Right lobe of liver (tissue), 6 donors: ENCODE measurements at regions not wholly inside any gene's neighbourhood (a gene's known extent, or its start where the extent isn't known, plus 50 kb on each side); places are given as distances from the start of the nearest gene placed in this dataset.
A peak's percentile ranks its signal among the peaks of the same experiment; 100 is the strongest.

Experiments
- ATAC-seq, 4 donors: fragments of 200-7000 bp; cut with Tn5 transposase; one replicate each; pipeline ENCODE4 v1.9.1; 2020; ENCODE audit warnings: mild to moderate bottlenecking in 4 of 4, moderate library complexity in 4 of 4
- DNase-seq, 3 donors: peaks; one replicate each; pipeline ENCODE4 v3.0.0-alpha.2; 2020
- H3K27ac ChIP-seq, 3 donors: fragments of 200-600 bp; one replicate each; pipeline ENCODE4 v1.8.0; 2022
- H3K27me3 ChIP-seq, 2 donors: fragments of 200-600 bp; one replicate each; pipeline ENCODE4 v1.8.0; 2022
- H3K36me3 ChIP-seq, 4 donors: fragments of 200-600 bp; sonication (generic) in 1 of 4; one replicate each; pipeline versions ENCODE4 v1.5.1 to v1.8.0; 2017 to 2022; ENCODE audit warnings: control low read depth in 1 of 4
- H3K4me1 ChIP-seq, 4 donors: fragments of 200-600 bp; sonication (generic) in 1 of 4; one replicate each; pipeline versions ENCODE4 v1.5.1 to v1.8.0; 2017 to 2022; ENCODE audit warnings: control low read depth in 1 of 4
- H3K4me3 ChIP-seq, 3 donors: fragments of 200-600 bp; one replicate each; pipeline ENCODE4 v1.8.0; 2022
- H3K9me3 ChIP-seq, 4 donors: fragments of 200-600 bp; sonication (generic) in 1 of 4; one replicate each; pipeline versions ENCODE4 v1.5.1 to v1.8.0; 2017 to 2022; ENCODE audit warnings: control low read depth in 1 of 4
- CTCF ChIP-seq, 4 donors: fragments of 200-600 bp in 3 of 4; fragments of 450-650 bp in 1 of 4; IDR thresholded peaks; one replicate each; pipeline versions ENCODE4 v1.5.1 to v1.8.0; 2016 to 2022; ENCODE audit warnings: antibody characterized with exemption in 4 of 4, mild to moderate bottlenecking in 2 of 4
- POLR2A ChIP-seq: fragments of 450-650 bp; IDR thresholded peaks from one replicate; pipeline ENCODE4 v1.6.1; 2017; ENCODE audit warnings: antibody characterized with exemption, mild to moderate bottlenecking
- WGBS: methylation state at CpG from one replicate; pipeline ENCODE4 v1.1.6; 2018; ENCODE audit warnings: low coverage, low lambda C conversion rate; ENCODE audit not compliant: insufficient coverage; ENCODE audit errors: missing lambda C conversion rate; 5-methylcytosine and 5-hydroxymethylcytosine counted together
- intact Hi-C, 2 donors: fragments of 100-400 bp; cut with DNase I; formaldehyde crosslinking; loops; one replicate each; pipeline versions ENCODE4 v1.11.2 to v1.14.1; 2022
- donor health status: DM: no; HTN: yes; CAD: no.
- donor health status: DM: no; HTN: no; CAD: no.
- donor health status: DM: no; HTN: no; CAD: no.
- donor health status: DM: no; HTN: yes; CAD: no.
- donor health status: DM: no; HTN: yes; CAD: no.

GRCh38 chr1:78231894-78232293, 186.1 kb downstream of the GIPC2 start:
- TF ChIP-seq POLR2A (no peak), CTCF (IDR thresholded peaks at IDR 0.05) (peak in 2 of 4 donors; percentile 13 to 20)
- intact Hi-C loops = no loop called here
- no peak for DNase-seq
- H3K27me3 ChIP-seq = no peaks in the 10 kb centered on the region
- ATAC-seq = peak in 2 of 4 donors; percentile 32 to 57
- no peak overlapping the region for H3K4me3 ChIP-seq
- no peaks in the 10 kb centered on the region for H3K36me3 ChIP-seq
- H3K9me3 ChIP-seq = no peaks in the 10 kb centered on the region
- peaks cover 0 to 26% (median 5%) of the 10 kb centered on the region in 4 donors for H3K4me1 ChIP-seq
- H3K27ac ChIP-seq = no peak overlapping the region

- Histone ChIP-seq H3K4me1 (peaks cover 0 to 26% (median 9%) of the 10 kb centered on the region in 4 donors), H3K9me3 (no peaks in the 10 kb centered on the region), H3K27ac (no peak overlapping the region), H3K4me3 (no peak overlapping the region), H3K36me3 (no peaks in the 10 kb centered on the region), H3K27me3 (no peaks in the 10 kb centered on the region)
- intact Hi-C loops = no loop called here
- TF ChIP-seq CTCF (IDR thresholded peaks at IDR 0.05) (no peak), POLR2A (no peak)
- ATAC-seq (no peak), DNase-seq (no peak)
These were observed 186.9 kb downstream of the GIPC2 start for GRCh38 chr1:78232630-78233029.

GRCh38 chr1:78234496-78234895, 188.7 kb downstream of the GIPC2 start:
- TF ChIP-seq POLR2A = no peak
- TF ChIP-seq CTCF (IDR thresholded peaks at IDR 0.05) = no peak
- ATAC-seq = no peak
- H3K9me3 ChIP-seq = no peaks in the 10 kb centered on the region

DNA sequence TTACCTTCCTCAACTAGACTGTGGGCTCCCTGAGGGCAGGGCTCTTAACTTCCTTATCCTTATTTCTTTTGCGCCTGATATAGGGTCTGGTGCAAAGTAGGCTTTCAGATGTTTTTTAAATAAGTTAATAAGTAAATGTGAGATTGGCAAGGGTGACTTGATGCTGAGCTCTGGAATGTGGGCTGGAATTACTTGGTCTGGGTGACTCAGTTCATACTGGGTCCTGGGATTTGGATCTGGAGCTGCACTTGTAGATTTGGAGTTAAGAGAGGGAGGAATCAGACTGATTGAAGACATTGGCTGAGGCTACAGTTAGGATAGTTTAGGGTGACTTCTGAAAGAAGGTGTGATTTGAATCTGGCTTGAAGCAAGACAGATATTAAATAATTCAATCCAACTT, 190.9 kb downstream of the GIPC2 start:
- Histone ChIP-seq H3K27ac (no peak overlapping the region), H3K4me1 (peaks cover 0 to 22% (median 7%) of the 10 kb centered on the region in 4 donors), H3K27me3 (no peaks in the 10 kb centered on the region), H3K36me3 (no peaks in the 10 kb centered on the region), H3K4me3 (no peak overlapping the region), H3K9me3 (no peaks in the 10 kb centered on the region)
- ATAC-seq (peak in 1 of 4 donors; percentile 27), DNase-seq (no peak)
- TF ChIP-seq CTCF (IDR thresholded peaks at IDR 0.05) = no peak
- no peak for TF ChIP-seq POLR2A
- intact Hi-C loops = no loop called here
- 80% methylated on average over 1 of the region's 1 CpG for WGBS

More at GRCh38 chr1:78234496-78234895, 188.7 kb downstream of the GIPC2 start:
- Histone ChIP-seq H3K27me3 (no peaks in the 10 kb centered on the region), H3K4me1 (peaks cover 0 to 22% (median 7%) of the 10 kb centered on the region in 4 donors), H3K4me3 (no peak overlapping the region), H3K27ac (no peak overlapping the region), H3K36me3 (no peaks in the 10 kb centered on the region)
- intact Hi-C loops = no loop called here
- DNase-seq = no peak
- 69% methylated on average over 3 of the region's 3 CpGs for WGBS

- no peak for TF ChIP-seq CTCF (IDR thresholded peaks at IDR 0.05)
- no peak for TF ChIP-seq POLR2A
- H3K9me3 ChIP-seq = no peaks in the 10 kb centered on the region
- H3K27me3 ChIP-seq = no peaks in the 10 kb centered on the region
- ATAC-seq (peak; percentile 82 to 92 (median 86)), DNase-seq (peak in 1 of 3 donors; percentile 70)
- peaks cover 0 to 19% (median 7%) of the 10 kb centered on the region in 4 donors for H3K4me1 ChIP-seq
- no peaks in the 10 kb centered on the region for H3K36me3 ChIP-seq
- intact Hi-C loops = no loop called here
- no peak overlapping the region for H3K4me3 ChIP-seq
- peak overlapping the region in 1 of 3 donors; percentile 14 for H3K27ac ChIP-seq
- WGBS = 28% methylated on average over 4 of the region's 4 CpGs
These were observed 191.7 kb downstream of the GIPC2 start for GRCh38 chr1:78237364-78237916.
